ENCODE measurements at regions not wholly inside any gene's neighbourhood (a gene's known extent, or its start where the extent isn't known, plus 50 kb on each side); places are given as distances from the start of the nearest gene placed in this dataset.

GRCh38 chr11:37177721-37178120, 579.7 kb upstream of the RAG2 start:
- no peak for TF ChIP-seq CTCF (IDR thresholded peaks at IDR 0.05)
- no peak for TF ChIP-seq REST (IDR thresholded peaks at IDR 0.05; ENCODE audit: insufficient read depth in 1 of 2, low read depth in 2 of 2, low read length in 1 of 2)
- TF ChIP-seq TCF7L2 (IDR thresholded peaks at IDR 0.05; ENCODE audit: low read depth, low read length), result no peak
- TF ChIP-seq SIN3A (IDR thresholded peaks at IDR 0.05; ENCODE audit: borderline replicate concordance, insufficient read depth, low read depth, low read length), result no peak
- TF ChIP-seq POLR2AphosphoS5 (IDR thresholded peaks at IDR 0.05; ENCODE audit: low read depth, low read length), result no peak

Measured in Panc1 (cell line).